ENCODE measurements at regions not wholly inside any gene's neighbourhood (a gene's known extent, or its start where the extent isn't known, plus 50 kb on each side); places are given as distances from the start of the nearest gene placed in this dataset.

DNA sequence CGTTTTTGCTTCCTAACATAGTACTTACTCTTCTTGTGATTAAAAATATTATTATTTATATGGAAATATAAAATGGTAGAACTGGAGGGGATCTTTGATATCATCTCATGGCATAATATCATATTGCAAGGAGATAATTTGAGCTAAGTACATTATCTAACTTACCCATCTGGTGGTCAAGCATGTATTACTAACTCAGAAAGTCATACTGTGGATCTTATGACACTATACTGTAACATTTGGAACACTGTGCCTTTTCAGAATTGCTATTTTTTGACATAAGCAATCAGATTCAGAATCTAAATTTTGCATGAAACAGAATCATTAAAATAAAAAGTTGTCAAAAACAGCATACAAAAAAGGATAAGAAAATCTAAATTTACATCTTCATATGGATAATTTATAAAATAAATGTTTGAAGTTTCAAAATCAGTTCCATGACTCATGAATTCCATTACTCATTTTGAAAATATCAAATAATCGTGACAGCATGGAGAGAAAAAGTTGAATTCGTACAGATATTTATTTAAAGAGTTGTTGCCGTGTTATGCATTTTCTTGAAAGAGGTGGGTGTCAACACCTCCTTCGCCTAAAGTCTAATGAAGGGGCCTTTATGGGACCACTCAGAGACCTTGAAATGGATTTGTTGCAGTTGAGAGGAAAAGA lies 928.1 kb downstream of the PDHA2 start (continued):
- TF ChIP-seq, protein P1, sequence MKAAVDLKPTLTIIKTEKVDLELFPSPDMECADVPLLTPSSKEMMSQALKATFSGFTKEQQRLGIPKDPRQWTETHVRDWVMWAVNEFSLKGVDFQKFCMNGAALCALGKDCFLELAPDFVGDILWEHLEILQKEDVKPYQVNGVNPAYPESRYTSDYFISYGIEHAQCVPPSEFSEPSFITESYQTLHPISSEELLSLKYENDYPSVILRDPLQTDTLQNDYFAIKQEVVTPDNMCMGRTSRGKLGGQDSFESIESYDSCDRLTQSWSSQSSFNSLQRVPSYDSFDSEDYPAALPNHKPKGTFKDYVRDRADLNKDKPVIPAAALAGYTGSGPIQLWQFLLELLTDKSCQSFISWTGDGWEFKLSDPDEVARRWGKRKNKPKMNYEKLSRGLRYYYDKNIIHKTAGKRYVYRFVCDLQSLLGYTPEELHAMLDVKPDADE (IDR thresholded peaks at IDR 0.05), result no peak
- TF ChIP-seq EZH2phosphoT487 (IDR thresholded peaks at IDR 0.05; ENCODE audit: unreplicated experiment), result no peak

DNA sequence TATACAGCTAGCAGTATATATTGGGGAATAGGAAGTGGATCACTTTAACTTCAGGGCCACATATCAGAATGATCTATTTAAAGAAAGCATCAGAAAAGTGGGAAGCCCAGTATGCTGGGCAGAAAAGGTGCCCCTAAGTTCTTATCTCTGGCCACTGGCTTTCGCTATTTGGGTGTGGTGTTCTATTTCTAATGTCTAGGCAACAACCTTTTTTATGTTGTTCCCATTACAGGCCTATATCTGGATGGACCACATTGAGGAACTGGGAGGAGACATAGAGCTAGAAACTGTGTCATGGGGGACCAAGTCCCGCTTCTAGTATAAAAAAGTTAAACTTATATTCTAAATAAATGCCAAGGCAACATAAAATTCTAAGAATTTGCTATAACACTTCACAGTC lies 935.6 kb downstream of the PDHA2 start:
- TF ChIP-seq EZH2phosphoT487 (IDR thresholded peaks at IDR 0.05; ENCODE audit: unreplicated experiment) (no peak), NANOG (IDR thresholded peaks at IDR 0.05; ENCODE audit: borderline replicate concordance) (no peak), EZH2 (IDR thresholded peaks at IDR 0.05; ENCODE audit: low read depth, unreplicated experiment) (no peak), POLR2AphosphoS5 (IDR thresholded peaks at IDR 0.05; ENCODE audit: low read depth) (no peak)
- TF ChIP-seq, protein P2, sequence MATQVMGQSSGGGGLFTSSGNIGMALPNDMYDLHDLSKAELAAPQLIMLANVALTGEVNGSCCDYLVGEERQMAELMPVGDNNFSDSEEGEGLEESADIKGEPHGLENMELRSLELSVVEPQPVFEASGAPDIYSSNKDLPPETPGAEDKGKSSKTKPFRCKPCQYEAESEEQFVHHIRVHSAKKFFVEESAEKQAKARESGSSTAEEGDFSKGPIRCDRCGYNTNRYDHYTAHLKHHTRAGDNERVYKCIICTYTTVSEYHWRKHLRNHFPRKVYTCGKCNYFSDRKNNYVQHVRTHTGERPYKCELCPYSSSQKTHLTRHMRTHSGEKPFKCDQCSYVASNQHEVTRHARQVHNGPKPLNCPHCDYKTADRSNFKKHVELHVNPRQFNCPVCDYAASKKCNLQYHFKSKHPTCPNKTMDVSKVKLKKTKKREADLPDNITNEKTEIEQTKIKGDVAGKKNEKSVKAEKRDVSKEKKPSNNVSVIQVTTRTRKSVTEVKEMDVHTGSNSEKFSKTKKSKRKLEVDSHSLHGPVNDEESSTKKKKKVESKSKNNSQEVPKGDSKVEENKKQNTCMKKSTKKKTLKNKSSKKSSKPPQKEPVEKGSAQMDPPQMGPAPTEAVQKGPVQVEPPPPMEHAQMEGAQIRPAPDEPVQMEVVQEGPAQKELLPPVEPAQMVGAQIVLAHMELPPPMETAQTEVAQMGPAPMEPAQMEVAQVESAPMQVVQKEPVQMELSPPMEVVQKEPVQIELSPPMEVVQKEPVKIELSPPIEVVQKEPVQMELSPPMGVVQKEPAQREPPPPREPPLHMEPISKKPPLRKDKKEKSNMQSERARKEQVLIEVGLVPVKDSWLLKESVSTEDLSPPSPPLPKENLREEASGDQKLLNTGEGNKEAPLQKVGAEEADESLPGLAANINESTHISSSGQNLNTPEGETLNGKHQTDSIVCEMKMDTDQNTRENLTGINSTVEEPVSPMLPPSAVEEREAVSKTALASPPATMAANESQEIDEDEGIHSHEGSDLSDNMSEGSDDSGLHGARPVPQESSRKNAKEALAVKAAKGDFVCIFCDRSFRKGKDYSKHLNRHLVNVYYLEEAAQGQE (IDR thresholded peaks at IDR 0.05; ENCODE audit: unreplicated experiment), result no peak
- TF ChIP-seq, protein P1 (IDR thresholded peaks at IDR 0.05), result no peak
- TF ChIP-seq, protein P3, sequence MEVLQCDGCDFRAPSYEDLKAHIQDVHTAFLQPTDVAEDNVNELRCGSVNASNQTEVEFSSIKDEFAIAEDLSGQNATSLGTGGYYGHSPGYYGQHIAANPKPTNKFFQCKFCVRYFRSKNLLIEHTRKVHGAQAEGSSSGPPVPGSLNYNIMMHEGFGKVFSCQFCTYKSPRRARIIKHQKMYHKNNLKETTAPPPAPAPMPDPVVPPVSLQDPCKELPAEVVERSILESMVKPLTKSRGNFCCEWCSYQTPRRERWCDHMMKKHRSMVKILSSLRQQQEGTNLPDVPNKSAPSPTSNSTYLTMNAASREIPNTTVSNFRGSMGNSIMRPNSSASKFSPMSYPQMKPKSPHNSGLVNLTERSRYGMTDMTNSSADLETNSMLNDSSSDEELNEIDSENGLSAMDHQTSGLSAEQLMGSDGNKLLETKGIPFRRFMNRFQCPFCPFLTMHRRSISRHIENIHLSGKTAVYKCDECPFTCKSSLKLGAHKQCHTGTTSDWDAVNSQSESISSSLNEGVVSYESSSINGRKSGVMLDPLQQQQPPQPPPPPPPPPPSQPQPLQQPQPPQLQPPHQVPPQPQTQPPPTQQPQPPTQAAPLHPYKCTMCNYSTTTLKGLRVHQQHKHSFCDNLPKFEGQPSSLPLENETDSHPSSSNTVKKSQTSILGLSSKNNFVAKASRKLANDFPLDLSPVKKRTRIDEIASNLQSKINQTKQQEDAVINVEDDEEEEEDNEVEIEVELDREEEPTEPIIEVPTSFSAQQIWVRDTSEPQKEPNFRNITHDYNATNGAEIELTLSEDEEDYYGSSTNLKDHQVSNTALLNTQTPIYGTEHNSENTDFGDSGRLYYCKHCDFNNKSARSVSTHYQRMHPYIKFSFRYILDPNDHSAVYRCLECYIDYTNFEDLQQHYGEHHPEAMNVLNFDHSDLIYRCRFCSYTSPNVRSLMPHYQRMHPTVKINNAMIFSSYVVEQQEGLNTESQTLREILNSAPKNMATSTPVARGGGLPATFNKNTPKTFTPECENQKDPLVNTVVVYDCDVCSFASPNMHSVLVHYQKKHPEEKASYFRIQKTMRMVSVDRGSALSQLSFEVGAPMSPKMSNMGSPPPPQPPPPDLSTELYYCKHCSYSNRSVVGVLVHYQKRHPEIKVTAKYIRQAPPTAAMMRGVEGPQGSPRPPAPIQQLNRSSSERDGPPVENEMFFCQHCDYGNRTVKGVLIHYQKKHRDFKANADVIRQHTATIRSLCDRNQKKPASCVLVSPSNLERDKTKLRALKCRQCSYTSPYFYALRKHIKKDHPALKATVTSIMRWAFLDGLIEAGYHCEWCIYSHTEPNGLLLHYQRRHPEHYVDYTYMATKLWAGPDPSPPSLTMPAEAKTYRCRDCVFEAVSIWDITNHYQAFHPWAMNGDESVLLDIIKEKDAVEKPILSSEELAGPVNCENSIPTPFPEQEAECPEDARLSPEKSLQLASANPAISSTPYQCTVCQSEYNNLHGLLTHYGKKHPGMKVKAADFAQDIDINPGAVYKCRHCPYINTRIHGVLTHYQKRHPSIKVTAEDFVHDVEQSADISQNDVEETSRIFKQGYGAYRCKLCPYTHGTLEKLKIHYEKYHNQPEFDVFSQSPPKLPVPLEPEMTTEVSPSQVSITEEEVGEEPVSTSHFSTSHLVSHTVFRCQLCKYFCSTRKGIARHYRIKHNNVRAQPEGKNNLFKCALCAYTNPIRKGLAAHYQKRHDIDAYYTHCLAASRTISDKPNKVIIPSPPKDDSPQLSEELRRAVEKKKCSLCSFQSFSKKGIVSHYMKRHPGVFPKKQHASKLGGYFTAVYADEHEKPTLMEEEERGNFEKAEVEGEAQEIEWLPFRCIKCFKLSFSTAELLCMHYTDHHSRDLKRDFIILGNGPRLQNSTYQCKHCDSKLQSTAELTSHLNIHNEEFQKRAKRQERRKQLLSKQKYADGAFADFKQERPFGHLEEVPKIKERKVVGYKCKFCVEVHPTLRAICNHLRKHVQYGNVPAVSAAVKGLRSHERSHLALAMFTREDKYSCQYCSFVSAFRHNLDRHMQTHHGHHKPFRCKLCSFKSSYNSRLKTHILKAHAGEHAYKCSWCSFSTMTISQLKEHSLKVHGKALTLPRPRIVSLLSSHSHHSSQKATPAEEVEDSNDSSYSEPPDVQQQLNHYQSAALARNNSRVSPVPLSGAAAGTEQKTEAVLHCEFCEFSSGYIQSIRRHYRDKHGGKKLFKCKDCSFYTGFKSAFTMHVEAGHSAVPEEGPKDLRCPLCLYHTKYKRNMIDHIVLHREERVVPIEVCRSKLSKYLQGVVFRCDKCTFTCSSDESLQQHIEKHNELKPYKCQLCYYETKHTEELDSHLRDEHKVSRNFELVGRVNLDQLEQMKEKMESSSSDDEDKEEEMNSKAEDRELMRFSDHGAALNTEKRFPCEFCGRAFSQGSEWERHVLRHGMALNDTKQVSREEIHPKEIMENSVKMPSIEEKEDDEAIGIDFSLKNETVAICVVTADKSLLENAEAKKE (CRISPR knock-in tag; IDR thresholded peaks at IDR 0.05), result no peak
- Histone ChIP-seq H3K9me2 (ENCODE audit: insufficient read depth) (peaks cover 11% of the 10 kb centered on the region; the same call in 1 of the 2 replicates), H3K27me3 (ENCODE audit: insufficient read depth) (no peaks in the 10 kb centered on the region), H4K20me1 (replicated peaks; ENCODE audit: insufficient read depth) (no peaks in the 10 kb centered on the region), H3F3A (replicated peaks; ENCODE audit: low read depth) (no peaks in the 10 kb centered on the region), H3K4me1 (ENCODE audit: insufficient read depth) (no peaks in the 10 kb centered on the region), H2AFZ (no peak overlapping the region), H3K4me3 (no peak overlapping the region), H3K36me3 (ENCODE audit: insufficient read depth) (no peaks in the 10 kb centered on the region), H3K79me2 (replicated peaks; ENCODE audit: insufficient read depth) (no peaks in the 10 kb centered on the region), H3K27ac (ENCODE audit: low read depth) (no peak overlapping the region), H3K4me2 (no peak overlapping the region)
- H3K4me3 Mint-ChIP-seq, result no peak overlapping the region
- ATAC-seq, result no peak
- H3K27me3 Mint-ChIP-seq (ENCODE audit: insufficient read depth, low read depth, poor library complexity), result peaks cover 4% of the 10 kb centered on the region
- no peaks in the 10 kb centered on the region for H3K36me3 Mint-ChIP-seq (ENCODE audit: low read depth)
- H3K27ac Mint-ChIP-seq, result no peak overlapping the region
- H3K4me1 Mint-ChIP-seq, result no peaks in the 10 kb centered on the region
- H3K9me3 Mint-ChIP-seq, result no peaks in the 10 kb centered on the region
- DNase-seq (ENCODE audit: low spot score), result no peak

Measured in GM23338 (cell line).